A673 (cell line): ENCODE measurements at regions not wholly inside any gene's neighbourhood (a gene's known extent, or its start where the extent isn't known, plus 50 kb on each side); places are given as distances from the start of the nearest gene placed in this dataset.
A peak's percentile ranks its signal among the peaks of the same experiment; 100 is the strongest.

Experiments used
- BruUV-seq: library from RNA; stranded (reverse); fragments of 400-500 nt; replicated peaks from 2 replicates; lab custom pipeline; 2021; lab: Mats Ljungman, UMichigan
- CTCF ChIA-PET: fragments of 300-600 bp; sonication (Branson Sonifier 250); formaldehyde crosslinking; loops from one replicate; lab custom pipeline; 2022; ENCODE audit warnings: antibody characterized with exemption; lab: Charles Lee
- POLR2A ChIA-PET: fragments of 300-600 bp; sonication (Branson Sonifier 250); formaldehyde crosslinking; loops from one replicate; lab custom pipeline; 2022; ENCODE audit warnings: antibody characterized with exemption; ENCODE audit not compliant: low non-redundant PET; lab: Charles Lee
- DNase-seq: peaks from one replicate; pipeline ENCODE4 v3.0.0-alpha.2; 2015; ENCODE audit warnings: low spot score
- H3K27ac ChIP-seq: fragments of 200-600 bp; sonication (generic); 2 replicates; pipeline ENCODE4 v1.5.1; 2016; ENCODE audit warnings: mixed run types, low read depth, mild to moderate bottlenecking, mixed read lengths, antibody characterized with exemption, low read length; ENCODE audit not compliant: poor library complexity, severe bottlenecking
- H3K27me3 ChIP-seq: fragments of 200-600 bp; sonication (generic); replicated peaks from 2 replicates; pipeline ENCODE4 v1.6.1; 2017; ENCODE audit warnings: mixed run types, low read depth, mild to moderate bottlenecking, mixed read lengths, antibody characterized with exemption, low read length; ENCODE audit not compliant: insufficient read depth, poor library complexity
- H3K36me3 ChIP-seq: fragments of 200-600 bp; sonication (generic); 2 replicates; pipeline ENCODE4 v1.6.1; 2016; ENCODE audit warnings: mixed run types, mild to moderate bottlenecking, mixed read lengths, antibody characterized with exemption, low read length; ENCODE audit not compliant: insufficient read depth, poor library complexity, severe bottlenecking
- H3K4me1 ChIP-seq: fragments of 200-600 bp; sonication (generic); 2 replicates; pipeline ENCODE4 v1.6.1; 2017; ENCODE audit warnings: mixed run types, mild to moderate bottlenecking, mixed read lengths, antibody characterized with exemption, low read length; ENCODE audit not compliant: insufficient read depth, poor library complexity, severe bottlenecking
- H3K4me3 ChIP-seq: fragments of 200-600 bp; sonication (generic); 2 replicates; pipeline ENCODE4 v1.5.1; 2016; ENCODE audit warnings: low read depth, mixed run types, mild to moderate bottlenecking, mixed read lengths, low read length; ENCODE audit not compliant: poor library complexity, severe bottlenecking
- H3K9me3 ChIP-seq: fragments of 200-600 bp; sonication (generic); 2 replicates; pipeline ENCODE4 v1.6.1; 2016; ENCODE audit warnings: mixed run types, low read depth, mild to moderate bottlenecking, mixed read lengths, antibody characterized with exemption, low read length; ENCODE audit not compliant: poor library complexity, severe bottlenecking
- CTCF ChIP-seq: fragments of 300-800, 200-600 bp; sonication (generic); conservative IDR thresholded peaks from 2 replicates; pipeline ENCODE4 v1.5.1; 2017; ENCODE audit warnings: low read depth, mild to moderate bottlenecking, antibody characterized with exemption, low read length, moderate library complexity, mixed read lengths
- EZH2 ChIP-seq: fragments of 200-600 bp; sonication (generic); IDR thresholded peaks from 2 replicates; pipeline ENCODE4 v1.6.1; 2017; ENCODE audit warnings: borderline replicate concordance, low read depth, mild to moderate bottlenecking, mixed read lengths, antibody characterized with exemption, low read length; ENCODE audit not compliant: poor library complexity, severe bottlenecking
- intact Hi-C: fragments of 100-400 bp; cut with micrococcal nuclease; formaldehyde crosslinking; loops from one replicate; pipeline ENCODE4 v1.10.0; 2022; ENCODE audit not compliant: unreplicated experiment

DNA sequence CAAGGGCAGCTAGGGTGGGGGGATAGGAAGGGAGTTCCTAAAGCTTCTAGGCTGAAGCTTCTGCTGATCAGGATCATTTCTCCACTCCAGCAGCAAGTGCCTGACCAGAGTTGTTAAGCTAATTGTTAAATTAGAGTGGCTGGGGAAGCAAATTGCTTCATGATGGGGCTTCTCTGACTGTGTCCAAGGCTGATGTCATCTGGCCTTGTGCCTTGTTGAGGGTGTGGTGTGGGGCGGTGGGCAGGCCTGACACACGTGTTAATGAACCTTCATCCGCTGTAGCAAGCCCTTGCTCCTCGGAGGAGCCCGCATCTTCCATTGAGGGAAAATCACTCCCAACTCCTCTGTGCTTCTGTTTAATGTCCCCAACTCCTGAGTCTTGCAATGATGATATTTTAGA, 84.3 kb upstream of the ROPN1 start:
- TF ChIP-seq CTCF (no peak), EZH2 (no peak)
- no peaks in the 10 kb centered on the region for H3K27me3 ChIP-seq
- no peak overlapping the region for H3K4me3 ChIP-seq
- ChIA-PET CTCF (no interaction called here), POLR2A (no interaction called here)
- no peaks in the 10 kb centered on the region for H3K9me3 ChIP-seq
- no peak overlapping the region for H3K27ac ChIP-seq
- no peaks in the 10 kb centered on the region for H3K36me3 ChIP-seq
- no TSS peak for BruUV-seq
- intact Hi-C loops: loop anchor here (5.0 kb wide), 1 partner anchor 44 kb away; the partner anchor contains the start of gene KALRN
- DNase-seq: no peak
- H3K4me1 ChIP-seq: no peaks in the 10 kb centered on the region

GRCh38 chr3:124078953-124079911, 87.3 kb upstream of the ROPN1 start:
- Histone ChIP-seq H3K4me1 (peaks cover 2% of the 10 kb centered on the region), H3K9me3 (no peaks in the 10 kb centered on the region), H3K27ac (no peak overlapping the region), H3K27me3 (no peaks in the 10 kb centered on the region), H3K4me3 (no peak overlapping the region), H3K36me3 (no peaks in the 10 kb centered on the region)
- no TSS peak for BruUV-seq
- intact Hi-C loops: loop anchor here (1.0 to 5.0 kb wide), 2 partner anchors 47 to 63 kb away; partner anchors contain the start of gene KALRN
- TF ChIP-seq CTCF (peak; percentile 83), EZH2 (no peak)
- POLR2A ChIA-PET: no interaction called here
- CTCF ChIA-PET: no interaction called here
- DNase-seq: peak; percentile 58

GRCh38 chr3:124079912-124080276, 88.0 kb upstream of the ROPN1 start:
- DNase-seq: no peak
- no TSS peak for BruUV-seq
- intact Hi-C loops: loop anchor here (1.0 to 5.0 kb wide), 2 partner anchors 48 to 64 kb away; partner anchors contain the start of gene KALRN
- H3K9me3 ChIP-seq: no peaks in the 10 kb centered on the region
- ChIA-PET CTCF (no interaction called here), POLR2A (no interaction called here)
- no peaks in the 10 kb centered on the region for H3K27me3 ChIP-seq
- H3K27ac ChIP-seq: no peak overlapping the region
- H3K4me1 ChIP-seq: peaks cover 4% of the 10 kb centered on the region
- no peak for TF ChIP-seq CTCF
- TF ChIP-seq EZH2: no peak
- no peak overlapping the region for H3K4me3 ChIP-seq
- no peaks in the 10 kb centered on the region for H3K36me3 ChIP-seq
